HL-60 (cell line): ENCODE measurements at regions not wholly inside any gene's neighbourhood (a gene's known extent, or its start where the extent isn't known, plus 50 kb on each side); places are given as distances from the start of the nearest gene placed in this dataset.

Source experiments
- DNase-seq, 2 experiments: peaks; one replicate each; pipeline ENCODE4 v3.0.0-alpha.2; 2010 to 2020; ENCODE audit warnings: low read depth in 1 of 2, low spot score in 1 of 2
- H3K27ac ChIP-seq: fragments of 250-450 bp; sonication (Bioruptor Pico); replicated peaks from 2 replicates; pipeline ENCODE4 v1.5.1; 2020; ENCODE audit warnings: mild to moderate bottlenecking, moderate library complexity
- H3K27me3 ChIP-seq: fragments of 250-450 bp; sonication (Bioruptor Pico); 2 replicates; pipeline ENCODE4 v1.5.1; 2021; ENCODE audit warnings: mild to moderate bottlenecking, moderate library complexity; ENCODE audit not compliant: insufficient read depth, poor library complexity, severe bottlenecking
- H3K4me3 ChIP-seq: replicated peaks from 2 replicates; pipeline ENCODE4 v1.5.1; 2011; ENCODE audit warnings: mild to moderate bottlenecking, control low read depth, low read length; ENCODE audit not compliant: insufficient read depth
- GABPA ChIP-seq: IDR thresholded peaks from 2 replicates; pipeline ENCODE4 v1.6.1; 2012; ENCODE audit warnings: low read depth
- POLR2AphosphoS5 ChIP-seq: IDR thresholded peaks from 2 replicates; pipeline ENCODE4 v1.6.1; 2012; ENCODE audit warnings: low read depth
- SPI1 ChIP-seq: IDR thresholded peaks from 2 replicates; pipeline ENCODE4 v1.6.1; 2012; ENCODE audit warnings: low read depth, mild to moderate bottlenecking, borderline replicate concordance
- TF ChIP-seq, protein P1 (sequence below): IDR thresholded peaks from 2 replicates; pipeline ENCODE4 v1.6.1; 2012; ENCODE audit warnings: low read depth; ENCODE audit not compliant: insufficient replicate concordance
- TF ChIP-seq, protein P2 (sequence below): IDR thresholded peaks from one replicate; pipeline ENCODE4 v1.5.1; 2011; ENCODE audit warnings: low read length, control low read depth, inconsistent platforms; ENCODE audit not compliant: insufficient read depth

DNA sequence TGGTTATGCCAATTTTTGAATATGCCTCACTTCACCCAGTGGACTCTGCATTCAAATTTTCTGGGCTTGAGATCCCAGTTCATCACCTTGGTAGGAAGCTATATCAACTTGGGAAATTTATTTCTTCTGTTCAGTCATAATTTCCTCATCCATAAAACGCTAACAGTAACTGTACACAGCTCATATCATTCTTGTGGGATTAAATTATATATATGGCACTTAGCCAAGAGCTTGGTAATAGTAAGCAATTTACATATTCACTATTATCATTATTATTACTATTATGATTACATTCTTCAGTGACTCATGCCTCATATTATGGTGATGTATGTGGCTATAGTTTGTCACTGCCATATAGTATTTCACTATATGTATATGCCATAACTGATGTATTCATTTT, 177.6 kb downstream of the CPE start:
- Histone ChIP-seq H3K4me3 (no peak overlapping the region), H3K27me3 (no peaks in the 10 kb centered on the region), H3K27ac (no peak overlapping the region)
- no peak for DNase-seq
- no peak for TF ChIP-seq SPI1
- TF ChIP-seq GABPA, result no peak
- TF ChIP-seq, protein P1, sequence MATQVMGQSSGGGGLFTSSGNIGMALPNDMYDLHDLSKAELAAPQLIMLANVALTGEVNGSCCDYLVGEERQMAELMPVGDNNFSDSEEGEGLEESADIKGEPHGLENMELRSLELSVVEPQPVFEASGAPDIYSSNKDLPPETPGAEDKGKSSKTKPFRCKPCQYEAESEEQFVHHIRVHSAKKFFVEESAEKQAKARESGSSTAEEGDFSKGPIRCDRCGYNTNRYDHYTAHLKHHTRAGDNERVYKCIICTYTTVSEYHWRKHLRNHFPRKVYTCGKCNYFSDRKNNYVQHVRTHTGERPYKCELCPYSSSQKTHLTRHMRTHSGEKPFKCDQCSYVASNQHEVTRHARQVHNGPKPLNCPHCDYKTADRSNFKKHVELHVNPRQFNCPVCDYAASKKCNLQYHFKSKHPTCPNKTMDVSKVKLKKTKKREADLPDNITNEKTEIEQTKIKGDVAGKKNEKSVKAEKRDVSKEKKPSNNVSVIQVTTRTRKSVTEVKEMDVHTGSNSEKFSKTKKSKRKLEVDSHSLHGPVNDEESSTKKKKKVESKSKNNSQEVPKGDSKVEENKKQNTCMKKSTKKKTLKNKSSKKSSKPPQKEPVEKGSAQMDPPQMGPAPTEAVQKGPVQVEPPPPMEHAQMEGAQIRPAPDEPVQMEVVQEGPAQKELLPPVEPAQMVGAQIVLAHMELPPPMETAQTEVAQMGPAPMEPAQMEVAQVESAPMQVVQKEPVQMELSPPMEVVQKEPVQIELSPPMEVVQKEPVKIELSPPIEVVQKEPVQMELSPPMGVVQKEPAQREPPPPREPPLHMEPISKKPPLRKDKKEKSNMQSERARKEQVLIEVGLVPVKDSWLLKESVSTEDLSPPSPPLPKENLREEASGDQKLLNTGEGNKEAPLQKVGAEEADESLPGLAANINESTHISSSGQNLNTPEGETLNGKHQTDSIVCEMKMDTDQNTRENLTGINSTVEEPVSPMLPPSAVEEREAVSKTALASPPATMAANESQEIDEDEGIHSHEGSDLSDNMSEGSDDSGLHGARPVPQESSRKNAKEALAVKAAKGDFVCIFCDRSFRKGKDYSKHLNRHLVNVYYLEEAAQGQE, result no peak
- TF ChIP-seq POLR2AphosphoS5, result no peak
- TF ChIP-seq, protein P2, sequence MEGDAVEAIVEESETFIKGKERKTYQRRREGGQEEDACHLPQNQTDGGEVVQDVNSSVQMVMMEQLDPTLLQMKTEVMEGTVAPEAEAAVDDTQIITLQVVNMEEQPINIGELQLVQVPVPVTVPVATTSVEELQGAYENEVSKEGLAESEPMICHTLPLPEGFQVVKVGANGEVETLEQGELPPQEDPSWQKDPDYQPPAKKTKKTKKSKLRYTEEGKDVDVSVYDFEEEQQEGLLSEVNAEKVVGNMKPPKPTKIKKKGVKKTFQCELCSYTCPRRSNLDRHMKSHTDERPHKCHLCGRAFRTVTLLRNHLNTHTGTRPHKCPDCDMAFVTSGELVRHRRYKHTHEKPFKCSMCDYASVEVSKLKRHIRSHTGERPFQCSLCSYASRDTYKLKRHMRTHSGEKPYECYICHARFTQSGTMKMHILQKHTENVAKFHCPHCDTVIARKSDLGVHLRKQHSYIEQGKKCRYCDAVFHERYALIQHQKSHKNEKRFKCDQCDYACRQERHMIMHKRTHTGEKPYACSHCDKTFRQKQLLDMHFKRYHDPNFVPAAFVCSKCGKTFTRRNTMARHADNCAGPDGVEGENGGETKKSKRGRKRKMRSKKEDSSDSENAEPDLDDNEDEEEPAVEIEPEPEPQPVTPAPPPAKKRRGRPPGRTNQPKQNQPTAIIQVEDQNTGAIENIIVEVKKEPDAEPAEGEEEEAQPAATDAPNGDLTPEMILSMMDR, result no peak

DNA sequence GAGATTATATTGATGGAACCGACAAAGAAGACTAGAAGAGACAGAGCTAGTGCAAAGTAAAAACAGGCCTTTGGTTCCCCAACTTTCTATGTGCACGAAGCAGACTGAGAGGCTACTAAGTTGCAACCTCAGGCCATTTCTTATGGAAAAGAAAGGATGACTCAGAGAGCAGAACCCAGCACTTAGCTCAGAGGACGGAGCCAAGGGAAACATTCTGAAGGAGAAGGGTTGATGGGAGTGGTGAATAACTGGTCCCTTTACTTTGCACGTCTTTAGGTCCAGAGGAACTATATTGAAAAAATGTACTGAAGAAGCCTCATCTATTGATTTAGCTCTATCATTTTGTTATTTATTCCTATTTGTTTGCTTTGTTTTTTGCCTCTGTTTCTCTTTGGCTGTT, 182.1 kb downstream of the CPE start:
- Histone ChIP-seq H3K27ac (no peak overlapping the region), H3K4me3 (no peak overlapping the region), H3K27me3 (no peaks in the 10 kb centered on the region)
- TF ChIP-seq, protein P2, result no peak
- TF ChIP-seq, protein P1, result no peak
- TF ChIP-seq POLR2AphosphoS5 (no peak), SPI1 (no peak), GABPA (no peak)
- no peak for DNase-seq

GRCh38 chr4:165563851-165564250, 185.0 kb downstream of the CPE start:
- Histone ChIP-seq H3K4me3 (no peak overlapping the region), H3K27ac (no peak overlapping the region), H3K27me3 (no peaks in the 10 kb centered on the region)
- no peak for DNase-seq
- TF ChIP-seq POLR2AphosphoS5 (no peak), SPI1 (no peak), GABPA (no peak)
- TF ChIP-seq, protein P2, result no peak
- TF ChIP-seq, protein P1, result no peak
